Ramos (cell line): ENCODE measurements at regions not wholly inside any gene's neighbourhood (a gene's known extent, or its start where the extent isn't known, plus 50 kb on each side); places are given as distances from the start of the nearest gene placed in this dataset.
"Not testable (repeated sequence)": the region's sequence is repeated elsewhere in the genome, so short reads cannot be mapped to it uniquely, and the experiment has no call there.

ENCODE experiments used
- in situ Hi-C: fragments of 300-500 bp; cut with MboI; formaldehyde crosslinking; loops from one replicate; pipeline ENCODE4 v1.14.3; 2022; ENCODE audit warnings: low sequenced_read_pairs; ENCODE audit not compliant: unreplicated experiment

DNA sequence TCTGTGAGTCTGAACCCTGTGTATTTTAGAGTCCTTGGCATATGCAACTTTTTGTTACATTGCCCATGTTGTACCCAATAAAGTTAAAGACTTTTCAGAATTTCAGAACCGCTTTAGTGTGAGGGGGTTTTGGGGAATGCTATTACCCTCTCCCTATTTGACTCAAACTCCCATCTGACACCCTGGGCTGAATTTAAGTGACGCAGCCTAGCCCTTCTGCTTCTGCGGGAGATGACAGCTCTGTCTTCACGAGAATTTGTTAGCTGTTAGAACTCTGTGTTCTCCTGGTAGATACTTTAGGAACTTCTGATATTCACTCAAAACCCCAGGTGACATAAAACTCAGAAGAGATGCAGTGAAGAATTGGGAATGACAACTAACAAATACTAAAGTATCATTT is 500.6 kb upstream of the ID4 start:
- in situ Hi-C loops: no loop called here

DNA sequence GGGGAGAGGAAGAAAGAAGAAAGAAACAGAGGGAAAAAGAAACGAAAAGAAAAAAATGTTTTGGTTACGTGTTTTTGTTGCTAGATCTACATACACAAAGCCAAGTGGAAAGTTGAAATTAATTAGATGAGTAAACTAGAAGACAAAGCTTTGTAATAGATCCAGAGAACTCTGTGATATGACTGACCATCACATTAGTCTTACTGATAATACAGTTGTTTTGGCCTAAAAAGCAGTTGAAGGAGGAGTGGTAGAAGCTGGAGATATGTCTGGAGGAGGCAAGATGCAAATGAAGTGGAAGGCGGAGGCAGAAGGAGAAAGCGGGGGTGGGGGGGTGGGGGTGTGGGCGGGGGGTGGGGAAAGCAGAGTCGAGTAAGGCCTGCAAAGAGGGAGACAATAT is 500.1 kb upstream of the ID4 start:
- in situ Hi-C loops: no loop called here

DNA sequence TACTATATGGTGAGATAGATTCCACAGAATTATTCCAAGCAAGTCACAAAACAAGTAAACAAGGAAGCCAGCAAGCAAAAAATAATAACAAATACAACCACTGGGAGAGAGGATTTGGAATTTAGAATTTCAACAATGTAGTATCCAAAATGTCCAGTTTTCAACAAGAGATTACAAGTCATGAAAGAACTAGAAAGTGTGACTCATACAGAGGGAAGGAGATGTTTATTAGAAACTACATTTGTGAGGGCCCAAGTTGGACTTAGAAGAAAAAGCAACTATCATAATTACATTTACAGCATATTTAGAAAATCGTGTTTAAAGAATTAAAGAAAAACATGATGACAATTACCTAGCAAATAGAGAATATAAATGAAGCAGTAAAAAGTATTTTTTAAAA is 494.6 kb upstream of the ID4 start:
- in situ Hi-C loops: no loop called here

DNA sequence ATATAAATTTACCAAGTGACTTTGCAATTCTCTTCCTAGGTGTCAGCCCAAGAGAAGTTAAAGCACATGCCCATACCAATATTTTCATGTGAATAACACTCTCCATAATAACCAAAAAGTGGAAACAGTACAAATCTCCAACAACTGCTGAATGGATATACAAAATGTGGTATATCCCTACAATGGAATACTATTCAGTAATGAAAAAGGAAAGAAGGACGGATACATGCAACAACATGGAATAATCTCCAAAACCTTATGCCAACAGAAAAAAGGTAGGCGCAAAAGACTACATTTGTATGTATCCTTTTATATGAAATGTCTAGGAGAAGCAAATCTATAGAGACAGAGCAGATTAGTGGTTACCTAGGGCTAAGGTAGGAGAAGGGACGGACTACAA is 487.7 kb upstream of the ID4 start:
- in situ Hi-C loops: no loop called here

DNA sequence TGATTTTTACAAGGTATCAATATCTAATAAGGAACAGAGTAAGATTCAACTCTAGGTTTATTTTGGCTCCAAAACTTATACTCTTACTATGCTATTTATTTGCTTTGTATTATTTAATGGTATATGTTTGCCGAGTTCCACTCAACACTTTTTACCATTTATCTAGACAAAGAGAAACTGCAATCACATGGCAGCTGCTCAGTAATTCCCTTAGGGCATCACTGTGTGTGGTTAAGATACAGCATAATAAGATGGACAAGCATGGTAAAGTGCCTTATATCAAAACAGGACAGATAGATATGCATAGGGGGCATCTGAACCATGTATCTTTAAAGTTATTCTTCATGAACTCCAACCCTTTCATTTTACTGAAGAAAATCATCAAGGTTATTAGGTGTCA is 483.0 kb upstream of the ID4 start:
- in situ Hi-C loops: no loop called here

DNA sequence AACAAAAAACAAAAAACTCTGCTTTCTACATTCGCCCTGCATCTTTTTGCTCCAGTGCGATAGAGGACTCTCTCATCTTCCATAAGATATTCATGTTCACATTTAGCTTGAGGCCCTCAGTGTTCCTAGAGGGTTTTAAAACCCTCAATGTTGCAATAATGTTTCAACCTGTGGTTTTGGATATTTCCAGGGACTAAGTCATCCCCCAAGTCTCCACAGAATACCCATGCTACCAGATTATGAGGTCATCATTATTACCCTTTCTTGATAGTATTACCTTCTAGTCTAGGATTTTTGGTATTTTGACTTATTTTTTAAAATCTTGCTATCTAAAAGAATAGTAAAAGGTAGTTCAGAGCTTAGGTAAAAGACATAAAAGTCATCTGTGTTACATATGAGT is 480.5 kb upstream of the ID4 start:
- in situ Hi-C loops: no loop called here

DNA sequence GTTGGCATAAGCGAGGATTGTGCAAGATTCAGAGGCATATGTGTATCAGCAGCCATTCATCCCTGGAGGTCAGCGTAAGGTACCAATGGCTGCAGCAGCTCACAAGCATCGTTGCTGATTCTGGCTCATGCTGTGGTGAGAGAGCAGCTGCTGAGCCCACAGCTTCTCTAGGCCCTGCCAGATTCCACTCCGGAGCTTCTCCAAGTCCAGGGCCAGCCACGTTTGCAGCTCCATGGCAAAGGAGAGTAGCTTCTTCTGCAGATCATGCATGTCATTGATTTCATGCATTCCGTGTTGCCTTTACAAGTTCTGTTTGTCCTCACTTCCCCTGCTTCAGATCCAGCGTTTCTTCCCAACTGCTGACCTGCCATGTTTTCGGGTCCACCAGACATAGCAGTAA is 474.8 kb upstream of the ID4 start:
- in situ Hi-C loops: no loop called here

DNA sequence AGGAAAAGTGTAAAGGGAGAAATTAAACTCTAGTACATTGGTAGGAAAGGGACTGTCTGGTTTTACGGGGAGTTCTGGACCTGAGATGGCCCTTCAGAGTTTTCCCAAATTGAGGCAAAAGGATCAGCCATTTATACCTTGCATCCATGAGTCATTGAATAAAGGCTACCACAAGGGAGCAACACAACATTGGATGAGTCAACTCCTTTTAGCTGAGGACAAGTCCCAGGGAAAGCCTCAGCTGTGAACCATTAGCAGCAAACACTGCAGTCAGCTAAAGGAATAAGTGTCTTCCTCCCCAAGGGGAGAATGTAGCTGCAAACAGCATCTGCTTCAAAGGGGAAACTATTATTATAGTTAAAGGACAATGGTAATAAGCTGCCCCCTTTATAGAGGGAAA is 468.7 kb upstream of the ID4 start:
- in situ Hi-C loops: no loop called here

DNA sequence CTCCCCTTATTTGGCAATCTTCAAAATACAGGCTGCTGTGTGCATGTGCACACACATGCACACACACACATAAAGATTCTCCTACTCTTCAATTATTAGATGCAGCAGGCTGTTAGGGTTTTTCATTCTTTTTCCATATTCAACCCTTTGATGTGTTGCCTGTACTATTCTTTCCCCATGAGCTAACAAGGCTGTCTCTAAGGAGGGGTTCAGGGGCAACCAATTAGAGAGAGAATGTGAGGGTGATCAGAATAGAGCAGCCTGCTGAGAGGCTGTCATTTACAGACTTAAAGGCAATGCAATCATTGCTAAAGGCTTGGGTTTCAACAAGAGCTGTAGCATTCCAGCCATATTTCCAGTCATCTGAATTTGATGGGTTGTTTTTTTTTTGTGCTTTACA is 467.4 kb upstream of the ID4 start:
- in situ Hi-C loops: no loop called here

DNA sequence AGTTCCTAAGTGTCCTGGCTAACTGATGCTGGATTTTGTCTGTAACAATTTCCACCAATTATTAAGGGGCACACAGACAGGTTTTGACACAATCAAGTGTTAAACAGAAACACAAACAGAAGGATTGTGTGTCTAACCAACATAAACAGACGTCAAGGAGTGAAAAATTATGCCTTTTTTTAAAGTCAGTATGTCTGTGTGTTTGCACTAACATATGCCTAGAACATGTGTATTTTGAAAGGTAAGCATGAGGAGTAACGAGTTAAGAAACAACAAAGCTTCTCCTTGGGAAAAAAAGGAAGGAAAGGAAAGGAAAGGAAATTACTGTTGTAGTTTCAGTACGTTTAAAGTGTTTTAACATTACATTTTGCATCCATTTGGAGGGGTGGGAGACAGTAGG is 466.3 kb upstream of the ID4 start:
- in situ Hi-C loops: no loop called here

DNA sequence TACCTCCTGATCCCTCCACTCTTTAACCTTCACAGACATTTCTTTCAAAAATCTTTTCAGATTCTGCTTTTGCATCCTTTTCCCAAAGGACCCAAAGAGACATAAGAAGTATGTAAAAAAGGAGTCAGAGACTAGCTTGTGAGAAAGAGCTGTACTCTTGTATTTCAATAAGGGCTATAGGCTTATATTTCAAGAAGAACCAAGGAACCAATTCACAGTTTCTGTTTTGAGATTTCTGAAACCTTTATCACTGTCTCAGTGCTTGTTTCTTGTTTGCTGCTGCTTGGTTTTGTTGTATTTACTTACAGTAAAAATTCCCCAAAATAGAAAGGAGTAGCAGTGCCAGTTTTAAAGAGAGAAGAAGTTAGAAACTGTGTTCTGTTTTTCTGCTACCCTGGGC is 461.6 kb upstream of the ID4 start:
- in situ Hi-C loops: no loop called here

DNA sequence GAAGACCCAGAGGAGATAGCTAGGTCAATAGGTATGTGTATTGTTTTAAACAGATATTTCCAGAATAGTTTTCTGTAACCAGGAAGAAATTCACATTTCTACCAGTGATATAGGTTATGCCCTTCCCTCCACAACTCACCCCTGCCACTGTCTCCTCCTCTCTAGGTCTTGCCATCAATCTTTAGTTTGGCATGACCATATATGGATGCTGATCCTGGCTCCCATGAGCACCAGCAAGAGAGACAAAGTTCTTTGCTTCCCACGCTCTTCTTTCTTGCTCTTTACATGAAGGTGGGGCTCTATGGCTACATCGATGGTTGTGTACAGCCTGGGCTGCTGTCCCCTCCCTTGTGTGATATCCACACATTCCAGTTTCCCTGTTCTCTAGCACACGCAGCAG is 459.4 kb upstream of the ID4 start:
- in situ Hi-C loops: no loop called here

DNA sequence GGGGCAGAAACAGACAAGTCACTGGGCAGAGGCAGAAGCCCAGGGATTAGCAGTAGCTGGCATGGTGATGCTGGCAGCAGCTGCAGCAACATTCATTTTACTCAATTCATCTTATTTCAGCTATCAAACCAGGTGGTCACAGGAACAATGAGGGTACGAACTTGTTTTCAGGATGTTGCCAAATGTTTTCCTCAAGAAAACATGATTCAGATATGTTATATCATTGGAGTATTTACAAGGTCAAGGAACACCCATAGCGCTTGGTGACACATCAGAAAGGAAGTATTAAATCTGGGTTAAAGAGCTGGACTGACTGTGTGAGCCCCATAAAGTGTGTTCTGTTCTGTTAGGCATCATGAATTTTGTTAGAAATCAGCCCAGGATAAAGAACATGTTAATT is 456.9 kb upstream of the ID4 start:
- in situ Hi-C loops: no loop called here

DNA sequence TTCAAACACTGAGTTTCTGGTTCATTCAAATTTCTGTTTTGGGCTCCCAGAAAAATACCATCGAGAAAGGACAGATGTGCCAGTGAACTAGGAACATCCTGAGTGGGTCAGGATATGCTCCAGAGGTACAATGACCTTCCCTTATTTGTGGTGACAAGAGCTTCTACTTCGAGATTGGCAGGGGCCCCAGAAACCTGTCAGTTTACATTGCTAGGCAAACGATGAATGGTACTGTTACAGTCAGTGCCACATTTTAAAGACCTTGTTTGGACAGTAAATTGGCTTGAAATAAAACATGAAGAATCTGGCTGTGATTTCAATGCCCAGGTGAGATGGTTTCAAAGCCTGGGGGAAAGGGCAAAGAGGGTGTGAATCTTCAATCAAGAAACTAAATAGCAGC is 454.5 kb upstream of the ID4 start:
- in situ Hi-C loops: no loop called here

DNA sequence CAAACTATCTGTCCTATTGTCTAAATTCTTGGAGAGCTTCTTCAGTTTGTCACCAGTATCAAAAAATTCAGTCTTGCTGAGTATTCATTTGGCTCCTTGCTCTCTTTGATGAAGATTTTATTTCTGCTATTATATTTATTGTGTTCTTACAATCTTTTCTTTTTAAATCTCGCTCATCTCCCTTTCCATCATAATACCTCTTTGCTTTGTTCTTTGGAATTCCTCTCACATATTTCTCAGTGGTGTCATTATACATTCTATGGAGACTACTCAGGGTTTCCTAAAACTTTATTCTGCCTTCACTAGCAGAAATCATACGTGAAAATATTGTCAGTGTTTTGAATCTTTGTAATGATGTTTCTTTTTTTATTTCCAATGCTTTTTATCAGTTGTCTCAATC is 445.2 kb upstream of the ID4 start:
- in situ Hi-C loops: no loop called here

DNA sequence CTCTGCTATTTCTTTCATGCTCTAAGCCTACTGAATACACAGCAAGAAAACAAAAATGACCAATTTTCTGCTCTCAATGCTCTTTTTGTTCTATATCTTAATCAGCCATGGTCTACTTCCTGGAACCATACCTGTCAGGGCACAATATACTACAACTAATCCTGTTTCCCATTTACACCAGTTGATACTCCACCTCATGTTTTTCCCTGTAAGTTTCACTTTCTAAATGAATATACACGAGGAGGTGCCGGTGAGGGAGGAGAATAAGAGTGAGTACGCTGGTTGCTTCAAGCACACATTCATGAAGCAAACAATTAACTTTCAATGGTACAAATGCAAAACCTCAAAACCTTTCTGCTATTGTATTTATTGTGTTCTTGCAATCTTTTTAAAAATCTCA is 443.1 kb upstream of the ID4 start:
- in situ Hi-C loops: no loop called here

DNA sequence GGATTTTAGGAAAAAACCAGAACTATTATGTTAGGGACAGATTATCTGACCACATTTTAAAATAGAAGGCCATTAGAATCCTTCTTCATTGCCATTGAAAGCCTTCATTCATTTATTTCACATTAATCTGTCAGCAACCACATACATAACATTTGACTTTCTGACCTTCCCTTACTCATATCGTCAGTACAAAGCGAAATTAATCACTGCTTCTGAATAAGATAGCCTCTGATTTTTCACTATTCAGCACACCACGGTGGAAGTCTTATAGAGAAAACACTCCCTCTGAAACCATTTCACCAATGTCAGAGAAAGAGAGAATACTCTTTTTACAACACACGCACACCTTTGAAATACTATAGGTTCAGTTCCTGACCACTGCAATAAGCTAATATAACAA is 442.5 kb upstream of the ID4 start:
- in situ Hi-C loops: no loop called here

DNA sequence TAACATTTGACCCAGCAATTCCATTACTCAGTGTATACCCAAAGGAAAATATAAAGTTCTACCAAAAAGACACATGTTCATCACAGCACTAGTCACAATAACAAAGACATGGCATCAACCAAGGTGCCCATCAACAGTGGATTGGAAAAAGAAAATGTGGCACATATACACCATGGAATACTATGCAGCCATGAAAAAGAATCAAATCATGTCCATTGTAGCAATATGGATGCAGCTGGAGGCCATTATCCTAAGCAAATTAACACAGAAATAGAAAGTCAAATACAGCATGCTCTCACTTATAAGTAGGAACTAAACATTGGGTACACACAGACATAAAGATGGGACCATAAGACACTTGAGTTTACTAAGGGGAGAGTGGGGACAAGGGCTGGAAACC is 441.9 kb upstream of the ID4 start:
- in situ Hi-C loops: no loop called here

DNA sequence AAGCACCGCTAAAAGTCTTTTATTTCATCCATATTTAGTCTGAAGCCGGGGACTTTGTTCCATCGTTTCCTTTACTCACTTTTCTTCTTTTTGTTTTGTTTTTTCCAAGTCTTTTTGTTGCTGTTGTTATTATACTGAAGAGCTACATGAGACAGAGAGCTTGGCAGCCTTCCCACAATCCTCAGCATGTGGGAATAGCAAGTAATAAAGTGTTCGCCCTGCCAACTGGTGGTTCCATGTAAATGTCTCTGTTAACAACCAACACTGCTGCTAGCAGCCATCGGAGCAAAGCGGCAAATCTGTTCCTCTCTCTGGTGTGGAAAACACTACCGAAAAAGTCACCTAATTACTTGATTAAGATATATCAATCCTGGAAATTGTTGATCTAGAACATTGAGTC is 437.8 kb upstream of the ID4 start:
- in situ Hi-C loops: no loop called here

DNA sequence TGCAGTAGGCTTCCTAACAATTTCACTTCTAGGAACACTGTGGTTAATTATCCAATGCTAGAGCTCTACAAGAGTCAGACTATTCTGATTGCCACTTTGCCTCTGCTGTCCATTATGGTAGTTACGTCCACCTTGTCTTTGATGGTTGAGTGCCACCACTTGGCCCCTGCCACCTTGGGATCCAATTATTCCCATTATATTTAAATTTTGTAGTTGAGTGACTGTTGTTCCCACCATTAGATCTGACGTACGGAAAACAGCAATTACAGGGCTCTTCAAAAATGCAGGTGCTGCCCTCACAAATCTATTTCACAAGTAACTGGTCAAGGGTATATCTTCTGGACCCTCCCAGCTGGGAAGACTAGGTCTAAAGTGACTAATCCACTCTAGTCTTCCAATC is 432.3 kb upstream of the ID4 start:
- in situ Hi-C loops: not testable (repeated sequence)

DNA sequence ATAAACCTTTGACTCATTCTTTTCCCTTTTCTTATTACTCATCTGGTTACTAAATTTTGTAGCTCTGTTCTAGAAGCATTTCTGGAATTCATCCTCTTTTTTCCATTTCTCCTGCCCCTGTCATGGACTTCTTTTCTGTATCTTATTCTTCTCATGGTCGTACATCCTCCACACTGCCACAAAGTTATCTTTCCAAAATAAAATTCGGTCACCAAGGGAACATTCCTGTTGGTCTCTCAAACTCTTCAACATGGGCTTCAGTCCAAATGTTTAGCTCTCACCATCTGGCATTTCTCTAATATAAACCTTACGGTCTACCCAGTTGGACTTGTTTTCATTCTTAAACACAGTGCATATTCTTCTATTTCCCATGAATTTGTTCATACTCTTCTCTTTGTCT is 428.8 kb upstream of the ID4 start:
- in situ Hi-C loops: no loop called here

DNA sequence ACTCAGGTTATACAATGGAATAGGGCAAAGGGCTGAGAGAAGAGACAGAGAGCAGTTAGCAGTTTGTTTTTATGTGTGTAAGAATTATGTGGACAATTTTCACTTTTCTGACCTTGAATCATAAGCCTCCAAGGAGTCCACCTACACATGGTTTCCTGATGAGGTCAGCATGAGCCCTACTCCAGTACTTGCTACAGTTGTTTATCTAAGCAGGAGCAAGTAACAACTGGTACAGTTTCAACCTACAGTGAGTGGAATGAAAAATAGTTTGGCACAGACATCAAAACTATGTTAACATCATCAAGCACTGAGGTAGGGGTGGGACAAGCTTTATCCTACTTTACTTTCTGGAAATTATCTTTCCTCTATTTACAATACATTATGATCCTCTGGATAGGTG is 426.7 kb upstream of the ID4 start:
- in situ Hi-C loops: no loop called here

DNA sequence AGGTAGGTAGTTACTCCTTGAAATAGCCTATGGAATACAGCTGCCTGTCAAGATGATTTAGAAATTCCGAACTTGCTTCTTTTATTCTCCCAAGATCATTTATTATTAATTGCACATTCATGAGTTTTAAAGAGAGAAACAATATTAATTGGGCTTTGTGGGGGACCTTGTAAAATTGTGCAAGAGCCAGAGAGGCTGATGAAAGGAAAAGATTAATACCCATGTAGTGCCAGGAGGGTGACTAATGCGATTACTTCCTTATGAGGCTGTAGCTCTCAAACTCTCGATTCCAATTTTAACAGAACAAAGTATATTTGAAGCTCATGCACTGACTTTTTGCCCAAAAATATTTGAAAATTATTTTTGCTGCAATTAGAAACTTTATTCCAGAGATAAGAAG is 423.8 kb upstream of the ID4 start:
- in situ Hi-C loops: no loop called here
